Esophagus squamous epithelium (tissue), 5 donors: ENCODE measurements at regions not wholly inside any gene's neighbourhood (a gene's known extent, or its start where the extent isn't known, plus 50 kb on each side); places are given as distances from the start of the nearest gene placed in this dataset.
A peak's percentile ranks its signal among the peaks of the same experiment; 100 is the strongest.

Experiments
- DNase-seq: peaks from one replicate; lab custom pipeline; 2025; lab: John Stamatoyannopoulos, UW
- H3K27ac ChIP-seq, 4 donors: fragments of 200-600 bp; sonication (generic); one replicate each; pipeline ENCODE4 v1.5.1; 2016 to 2019; ENCODE audit warnings: mild to moderate bottlenecking in 1 of 4
- H3K27me3 ChIP-seq, 4 donors: fragments of 200-600 bp; sonication (generic); 1 replicate in 3 of 4; 2 replicates in 1 of 4; pipeline versions ENCODE4 v1.5.1 to v1.6.0; 2017 to 2021; ENCODE audit warnings: antibody characterized with exemption in 1 of 4
- H3K36me3 ChIP-seq, 3 donors: fragments of 200-600 bp; sonication (generic); one replicate each; pipeline ENCODE4 v1.5.1; 2016 to 2019
- H3K4me1 ChIP-seq, 3 donors: fragments of 200-600 bp; sonication (generic); one replicate each; pipeline ENCODE4 v1.5.1; 2017 to 2019
- H3K4me3 ChIP-seq, 4 donors: fragments of 200-600 bp; sonication (generic); 1 replicate in 3 of 4; 2 replicates in 1 of 4; pipeline ENCODE4 v1.5.1; 2016 to 2019; ENCODE audit warnings: mild to moderate bottlenecking in 2 of 4, moderate library complexity in 1 of 4
- H3K9me3 ChIP-seq, 3 donors: fragments of 200-600 bp; sonication (generic); one replicate each; pipeline ENCODE4 v1.5.1; 2016 to 2019
- CTCF ChIP-seq, 6 experiments: fragments of 450-650 bp in 4 of 6; fragments of 200-600 bp in 2 of 6; sonication (generic) in 2 of 6; IDR thresholded peaks; one replicate each; pipeline ENCODE4 v1.5.1; 2016 to 2019; ENCODE audit warnings: antibody characterized with exemption in 6 of 6, mild to moderate bottlenecking in 4 of 6, moderate library complexity in 4 of 6
- POLR2A ChIP-seq, 4 donors: fragments of 450-650 bp; IDR thresholded peaks; one replicate each; pipeline ENCODE4 v1.6.1; 2017; ENCODE audit warnings: antibody characterized with exemption in 4 of 4, mild to moderate bottlenecking in 4 of 4, moderate library complexity in 3 of 4
- WGBS, 2 donors: methylation state at CpG; one replicate each; pipeline ENCODE4 v1.1.5; 2018; 5-methylcytosine and 5-hydroxymethylcytosine counted together
- intact Hi-C: fragments of 100-400 bp; cut with DNase I; formaldehyde crosslinking; loops from one replicate; pipeline ENCODE4 v1.15.0; 2022
- donor health status: DM: yes; HTN: yes; CAD: no.

- no peak for TF ChIP-seq POLR2A (IDR thresholded peaks at IDR 0.05)
- TF ChIP-seq CTCF (IDR thresholded peaks at IDR 0.05), result peak in 1 of 6 experiments; percentile 11
- no peaks in the 10 kb centered on the region for H3K9me3 ChIP-seq
- no peak for DNase-seq
- WGBS, 2 donors, result 61 to 78% methylated on average over 1 to 2 of the region's 2 CpGs
- intact Hi-C loops, result no loop called here
- H3K27me3 ChIP-seq, result no peaks in the 10 kb centered on the region
- H3K4me3 ChIP-seq, result no peak overlapping the region
- H3K27ac ChIP-seq, result no peak overlapping the region
- H3K4me1 ChIP-seq, result no peaks in the 10 kb centered on the region
- no peaks in the 10 kb centered on the region for H3K36me3 ChIP-seq
Observed at GRCh38 chr18:5604778-5605177, 61.0 kb upstream of the EPB41L3 start.

- H3K27ac ChIP-seq, result no peak overlapping the region
- no peak overlapping the region for H3K4me3 ChIP-seq
- no peak for DNase-seq
- H3K9me3 ChIP-seq, result no peaks in the 10 kb centered on the region
- no peaks in the 10 kb centered on the region for H3K36me3 ChIP-seq
- no peaks in the 10 kb centered on the region for H3K27me3 ChIP-seq
- TF ChIP-seq POLR2A (IDR thresholded peaks at IDR 0.05), result no peak
- TF ChIP-seq CTCF (IDR thresholded peaks at IDR 0.05), result no peak
- WGBS, 2 donors, result 37 to 41% methylated on average over 6 of the region's 6 CpGs
- intact Hi-C loops, result no loop called here
- H3K4me1 ChIP-seq, result no peaks in the 10 kb centered on the region
Observed at GRCh38 chr18:5603153-5603552, 59.4 kb upstream of the EPB41L3 start.

GRCh38 chr18:5601188-5601624 lies 57.4 kb upstream of the EPB41L3 start:
- no peak overlapping the region for H3K4me3 ChIP-seq
- no peak overlapping the region for H3K27ac ChIP-seq
- H3K36me3 ChIP-seq, result no peaks in the 10 kb centered on the region
- WGBS, 2 donors, result 70 to 76% methylated on average over 2 of the region's 2 CpGs
- no peaks in the 10 kb centered on the region for H3K27me3 ChIP-seq
- H3K4me1 ChIP-seq, result no peaks in the 10 kb centered on the region
- no peak for DNase-seq
- intact Hi-C loops, result no loop called here
- no peaks in the 10 kb centered on the region for H3K9me3 ChIP-seq
- TF ChIP-seq CTCF (IDR thresholded peaks at IDR 0.05) (no peak), POLR2A (IDR thresholded peaks at IDR 0.05) (no peak)

- no peak for DNase-seq
- 42 to 50% methylated on average over 4 of the region's 4 CpGs for WGBS, 2 donors
- H3K9me3 ChIP-seq, result no peaks in the 10 kb centered on the region
Observed at GRCh38 chr18:5600378-5601071, 56.7 kb upstream of the EPB41L3 start.

More at GRCh38 chr18:5600378-5601071, 56.7 kb upstream of the EPB41L3 start:
- H3K36me3 ChIP-seq, result no peaks in the 10 kb centered on the region
- no peak overlapping the region for H3K27ac ChIP-seq
- H3K4me3 ChIP-seq, result no peak overlapping the region
- no peaks in the 10 kb centered on the region for H3K27me3 ChIP-seq
- no peaks in the 10 kb centered on the region for H3K4me1 ChIP-seq
- TF ChIP-seq POLR2A (IDR thresholded peaks at IDR 0.05) (no peak), CTCF (IDR thresholded peaks at IDR 0.05) (peak in 4 of 6 experiments; percentile 5 to 41 (median 19))
- intact Hi-C loops, result no loop called here
